Astrocyte (in vitro differentiated cells and primary cell): ENCODE measurements at regions not wholly inside any gene's neighbourhood (a gene's known extent, or its start where the extent isn't known, plus 50 kb on each side); places are given as distances from the start of the nearest gene placed in this dataset.

Experiments used
- DNase-seq: peaks from one replicate; pipeline ENCODE4 v3.0.0-alpha.2; 2010; ENCODE audit warnings: low read depth
- FAIRE-seq: peaks from 2 replicates; lab custom pipeline; 2011; peaks lifted over from hg19 to GRCh38; lab: Jason Lieb, UNC
- H2AFZ ChIP-seq: 2 replicates; pipeline ENCODE4 v1.6.0; 2012; ENCODE audit warnings: low read depth, low read length, inconsistent platforms
- H3K27ac ChIP-seq: 2 replicates; pipeline ENCODE4 v1.5.1; 2011; ENCODE audit warnings: low read depth, low read length, inconsistent platforms
- H3K27me3 ChIP-seq: 2 replicates; pipeline ENCODE4 v1.6.0; 2011; ENCODE audit warnings: low read length, inconsistent platforms; ENCODE audit not compliant: insufficient read depth
- H3K36me3 ChIP-seq: 2 replicates; pipeline ENCODE4 v1.5.1; 2011; ENCODE audit warnings: low read length, inconsistent platforms; ENCODE audit not compliant: insufficient read depth
- H3K4me1 ChIP-seq: 2 replicates; pipeline ENCODE4 v1.5.1; 2011; ENCODE audit warnings: low read length, inconsistent platforms; ENCODE audit not compliant: insufficient read depth
- H3K4me2 ChIP-seq: 2 replicates; pipeline ENCODE4 v1.6.0; 2012; ENCODE audit warnings: low read length, inconsistent platforms
- H3K4me3 ChIP-seq: 2 replicates; pipeline ENCODE4 v1.5.1; 2011; ENCODE audit warnings: low read depth, mild to moderate bottlenecking, low read length, inconsistent platforms; ENCODE audit not compliant: insufficient read depth
- H3K79me2 ChIP-seq: 2 replicates; pipeline ENCODE4 v1.6.0; 2012; ENCODE audit warnings: mild to moderate bottlenecking, low read length, inconsistent platforms; ENCODE audit not compliant: insufficient read depth
- H3K9ac ChIP-seq: 2 replicates; pipeline ENCODE4 v1.6.0; 2012; ENCODE audit warnings: mild to moderate bottlenecking, low read length, inconsistent platforms
- H3K9me3 ChIP-seq: 2 replicates; pipeline ENCODE4 v1.5.1; 2012; ENCODE audit warnings: low read depth, mild to moderate bottlenecking, low read length, inconsistent platforms; ENCODE audit not compliant: insufficient read depth
- H4K20me1 ChIP-seq: 2 replicates; pipeline ENCODE4 v1.6.0; 2012; ENCODE audit warnings: low read length, inconsistent platforms; ENCODE audit not compliant: insufficient read depth
- H3K27ac Mint-ChIP-seq: one replicate; pipeline ENCODE4 v1.8.0; 2021; ENCODE audit warnings: mild to moderate bottlenecking, mixed read lengths; ENCODE audit not compliant: unreplicated experiment
- H3K27me3 Mint-ChIP-seq: one replicate; pipeline ENCODE4 v1.8.0; 2021; ENCODE audit warnings: low read depth, mixed read lengths; ENCODE audit not compliant: unreplicated experiment
- H3K36me3 Mint-ChIP-seq: one replicate; pipeline ENCODE4 v1.8.0; 2021; ENCODE audit warnings: low read depth, mixed read lengths; ENCODE audit not compliant: unreplicated experiment
- H3K4me1 Mint-ChIP-seq: one replicate; pipeline ENCODE4 v1.8.0; 2021; ENCODE audit warnings: low read depth, mixed read lengths; ENCODE audit not compliant: unreplicated experiment
- H3K4me3 Mint-ChIP-seq: one replicate; pipeline ENCODE4 v1.8.0; 2021; ENCODE audit warnings: mild to moderate bottlenecking, moderate library complexity, mixed read lengths; ENCODE audit not compliant: unreplicated experiment
- H3K9me3 Mint-ChIP-seq: one replicate; pipeline ENCODE4 v1.8.0; 2021; ENCODE audit warnings: mild to moderate bottlenecking, mixed read lengths; ENCODE audit not compliant: unreplicated experiment
- EZH2 ChIP-seq: IDR thresholded peaks from 2 replicates; pipeline ENCODE4 v1.6.1; 2012; ENCODE audit warnings: mild to moderate bottlenecking, low read length, inconsistent platforms; ENCODE audit not compliant: insufficient read depth
- TF ChIP-seq, protein P1 (sequence below): IDR thresholded peaks from 2 replicates; pipeline ENCODE4 v1.5.1; 2011; ENCODE audit warnings: low read depth, mild to moderate bottlenecking, inconsistent platforms, low read length, moderate library complexity; ENCODE audit not compliant: insufficient read depth

DNA sequence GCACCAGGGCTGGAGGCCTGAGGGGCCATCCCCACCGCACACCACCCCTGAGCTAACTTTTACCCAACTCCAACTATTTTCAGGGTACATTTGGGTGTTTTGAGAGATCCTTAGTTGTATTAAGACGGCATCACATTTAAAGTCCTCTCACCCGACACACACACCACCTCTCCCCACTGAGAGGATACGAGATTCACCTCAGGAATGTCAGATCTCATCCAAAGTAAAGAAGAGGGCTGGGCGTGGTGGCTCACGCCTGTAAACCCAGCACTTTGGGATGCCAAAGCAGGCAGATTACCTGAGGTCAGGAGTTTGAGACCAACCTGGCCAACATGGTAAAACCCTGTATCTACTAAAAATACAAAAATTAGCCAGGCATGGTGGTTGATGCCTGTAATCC lies 88.4 kb downstream of the RBFOX3 start:
- no peak for FAIRE-seq
- Mint-ChIP-seq H3K27me3 (peaks cover 49% of the 10 kb centered on the region), H3K9me3 (peaks cover 5% of the 10 kb centered on the region), H3K4me3 (no peak overlapping the region), H3K4me1 (no peaks in the 10 kb centered on the region), H3K36me3 (no peaks in the 10 kb centered on the region), H3K27ac (no peak overlapping the region)
- Histone ChIP-seq H4K20me1 (no peaks in the 10 kb centered on the region), H2AFZ (no peak overlapping the region), H3K79me2 (no peaks in the 10 kb centered on the region), H3K36me3 (no peaks in the 10 kb centered on the region), H3K9ac (no peak overlapping the region), H3K27ac (no peak overlapping the region), H3K9me3 (no peaks in the 10 kb centered on the region), H3K27me3 (no peaks in the 10 kb centered on the region), H3K4me2 (no peak overlapping the region), H3K4me1 (no peaks in the 10 kb centered on the region), H3K4me3 (no peak overlapping the region)
- DNase-seq, result no peak
- TF ChIP-seq, protein P1, sequence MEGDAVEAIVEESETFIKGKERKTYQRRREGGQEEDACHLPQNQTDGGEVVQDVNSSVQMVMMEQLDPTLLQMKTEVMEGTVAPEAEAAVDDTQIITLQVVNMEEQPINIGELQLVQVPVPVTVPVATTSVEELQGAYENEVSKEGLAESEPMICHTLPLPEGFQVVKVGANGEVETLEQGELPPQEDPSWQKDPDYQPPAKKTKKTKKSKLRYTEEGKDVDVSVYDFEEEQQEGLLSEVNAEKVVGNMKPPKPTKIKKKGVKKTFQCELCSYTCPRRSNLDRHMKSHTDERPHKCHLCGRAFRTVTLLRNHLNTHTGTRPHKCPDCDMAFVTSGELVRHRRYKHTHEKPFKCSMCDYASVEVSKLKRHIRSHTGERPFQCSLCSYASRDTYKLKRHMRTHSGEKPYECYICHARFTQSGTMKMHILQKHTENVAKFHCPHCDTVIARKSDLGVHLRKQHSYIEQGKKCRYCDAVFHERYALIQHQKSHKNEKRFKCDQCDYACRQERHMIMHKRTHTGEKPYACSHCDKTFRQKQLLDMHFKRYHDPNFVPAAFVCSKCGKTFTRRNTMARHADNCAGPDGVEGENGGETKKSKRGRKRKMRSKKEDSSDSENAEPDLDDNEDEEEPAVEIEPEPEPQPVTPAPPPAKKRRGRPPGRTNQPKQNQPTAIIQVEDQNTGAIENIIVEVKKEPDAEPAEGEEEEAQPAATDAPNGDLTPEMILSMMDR, result no peak
- no peak for TF ChIP-seq EZH2

DNA sequence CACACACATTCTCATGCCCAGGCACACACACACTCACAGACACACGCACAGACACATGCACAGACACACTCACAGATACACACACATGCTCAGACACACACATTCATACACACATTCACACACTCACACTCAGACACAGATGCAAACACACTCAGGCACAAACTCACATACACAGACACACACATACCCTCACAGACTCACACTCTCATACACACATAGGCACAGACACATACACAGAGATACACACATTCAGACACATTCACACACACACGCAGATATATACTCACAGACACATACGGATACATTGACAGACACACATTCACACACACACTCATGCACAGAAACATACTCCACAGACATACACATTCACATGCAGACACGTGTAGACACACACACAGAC lies 89.6 kb downstream of the RBFOX3 start:
- no peak overlapping the region for H3K4me2 ChIP-seq
- H4K20me1 ChIP-seq, result no peaks in the 10 kb centered on the region
- TF ChIP-seq, protein P1, result no peak
- no peak for TF ChIP-seq EZH2
- Mint-ChIP-seq H3K4me3 (no peak overlapping the region), H3K9me3 (no peaks in the 10 kb centered on the region), H3K36me3 (no peaks in the 10 kb centered on the region), H3K27ac (no peak overlapping the region), H3K4me1 (no peaks in the 10 kb centered on the region), H3K27me3 (peaks cover 41% of the 10 kb centered on the region)
- H3K27me3 ChIP-seq, result no peaks in the 10 kb centered on the region
- no peak overlapping the region for H3K9ac ChIP-seq
- no peaks in the 10 kb centered on the region for H3K4me1 ChIP-seq
- no peak overlapping the region for H3K4me3 ChIP-seq
- H3K36me3 ChIP-seq, result no peaks in the 10 kb centered on the region
- H3K79me2 ChIP-seq, result no peaks in the 10 kb centered on the region
- no peak overlapping the region for H3K27ac ChIP-seq
- no peaks in the 10 kb centered on the region for H3K9me3 ChIP-seq
- H2AFZ ChIP-seq, result no peak overlapping the region
- no peak for DNase-seq
- FAIRE-seq, result no peak

DNA sequence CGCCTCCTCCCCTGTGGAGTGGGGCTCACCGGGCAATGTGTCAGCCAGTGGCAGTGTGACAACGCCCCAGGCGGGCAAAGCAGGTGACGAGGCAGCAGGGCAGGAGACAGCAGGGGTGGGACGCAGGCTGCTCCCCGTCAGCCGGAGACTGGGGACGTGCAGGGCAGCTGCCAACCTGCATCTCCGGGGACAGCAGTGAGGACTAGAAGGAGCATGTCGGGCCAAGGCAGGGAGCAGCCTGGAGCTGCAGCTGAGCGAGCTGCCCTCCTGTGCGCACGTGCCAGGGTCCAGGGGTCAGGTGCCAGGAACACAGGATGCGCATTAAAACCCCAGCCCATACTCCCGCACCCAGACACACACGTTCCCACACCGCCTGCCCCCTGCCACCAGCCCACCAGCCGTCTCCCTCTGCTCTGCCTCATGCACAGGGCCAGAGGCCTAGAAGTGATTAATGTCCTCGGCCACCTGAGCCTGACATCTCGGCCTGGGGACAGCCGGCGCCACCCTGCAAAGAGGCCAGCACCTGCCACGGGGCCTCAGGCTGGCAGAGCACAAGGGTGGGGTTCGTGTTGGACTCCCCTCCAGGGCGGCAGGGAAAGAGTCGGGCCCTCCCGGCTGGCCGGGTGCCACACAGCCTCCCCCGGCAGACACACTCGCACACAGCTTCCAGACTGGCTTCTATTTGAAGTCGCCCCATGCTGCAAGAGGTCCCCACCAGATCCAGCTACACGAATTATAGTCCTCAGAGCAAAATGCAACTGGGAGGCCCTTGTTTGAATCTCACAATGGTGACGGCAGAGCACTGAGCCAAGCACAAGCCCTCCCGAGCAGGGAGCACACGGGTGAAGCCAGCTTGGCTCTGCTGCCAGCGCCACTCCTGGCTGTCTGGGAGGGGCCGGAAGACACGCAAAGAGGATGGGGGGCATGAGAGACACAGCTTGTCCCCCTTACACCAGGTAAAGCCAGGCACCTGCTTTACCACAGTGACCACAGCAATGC lies 90.4 kb downstream of the RBFOX3 start:
- Mint-ChIP-seq H3K27me3 (peaks cover 39% of the 10 kb centered on the region), H3K4me3 (no peak overlapping the region), H3K4me1 (peaks cover 5% of the 10 kb centered on the region), H3K9me3 (no peaks in the 10 kb centered on the region), H3K27ac (no peak overlapping the region), H3K36me3 (no peaks in the 10 kb centered on the region)
- no peaks in the 10 kb centered on the region for H3K9me3 ChIP-seq
- no peak overlapping the region for H2AFZ ChIP-seq
- no peaks in the 10 kb centered on the region for H3K79me2 ChIP-seq
- H3K9ac ChIP-seq, result no peak overlapping the region
- H3K4me2 ChIP-seq, result no peak overlapping the region
- H4K20me1 ChIP-seq, result no peaks in the 10 kb centered on the region
- H3K36me3 ChIP-seq, result no peaks in the 10 kb centered on the region
- FAIRE-seq, result no peak
- no peak overlapping the region for H3K4me3 ChIP-seq
- TF ChIP-seq EZH2, result no peak
- TF ChIP-seq, protein P1, result no peak
- no peaks in the 10 kb centered on the region for H3K27me3 ChIP-seq
- H3K4me1 ChIP-seq, result no peaks in the 10 kb centered on the region
- H3K27ac ChIP-seq, result no peak overlapping the region
- no peak for DNase-seq
